ENCODE measurements at regions not wholly inside any gene's neighbourhood (a gene's known extent, or its start where the extent isn't known, plus 50 kb on each side); places are given as distances from the start of the nearest gene placed in this dataset.

DNA sequence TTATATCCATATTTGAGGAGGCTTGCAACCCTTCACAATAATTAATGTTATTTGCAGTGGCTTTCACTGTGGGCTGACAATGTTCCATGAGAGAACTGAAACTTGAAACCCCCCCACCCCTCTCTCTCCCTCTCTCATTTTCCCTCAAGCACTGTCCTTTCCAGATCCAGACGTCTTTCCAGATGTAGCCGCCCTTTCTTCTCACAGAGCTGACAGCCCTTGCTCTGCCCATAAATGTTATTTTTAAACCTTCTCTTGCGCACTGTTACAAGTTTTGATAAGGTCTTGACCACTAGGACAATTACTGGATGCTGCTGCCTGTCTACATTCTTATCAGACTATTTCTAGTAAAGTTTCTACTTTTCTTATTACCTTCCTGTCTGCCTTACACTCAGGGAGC is 91.4 kb upstream of the LINC00305 start:
- Histone ChIP-seq H3K4me2 (ENCODE audit: low read length) (no peak overlapping the region), H3K9ac (ENCODE audit: low read length) (no peak overlapping the region), H3K9me2 (ENCODE audit: insufficient read depth, low read length) (no peaks in the 10 kb centered on the region), H3K79me2 (replicated peaks; ENCODE audit: insufficient read depth, low read length) (no peaks in the 10 kb centered on the region), H3K27me3 (ENCODE audit: insufficient read depth, low read depth, low read length) (no peaks in the 10 kb centered on the region), H4K20me1 (ENCODE audit: insufficient read depth) (no peaks in the 10 kb centered on the region), H3K9me3 (ENCODE audit: low read length) (no peaks in the 10 kb centered on the region), H3K4me3 (ENCODE audit: low read length) (no peak overlapping the region), H3K36me3 (ENCODE audit: insufficient read depth, low read length) (no peaks in the 10 kb centered on the region), H3K27ac (ENCODE audit: low read length) (no peak overlapping the region), H3F3A (ENCODE audit: insufficient read depth, low read length, poor library complexity, severe bottlenecking) (no peaks in the 10 kb centered on the region), H2AFZ (ENCODE audit: low read depth, low read length) (no peak overlapping the region)
- TF ChIP-seq EZH2 (IDR thresholded peaks at IDR 0.05; ENCODE audit: borderline replicate concordance, insufficient read depth, low read length, poor library complexity, severe bottlenecking) (no peak), MXI1 (conservative IDR thresholded peaks at IDR 0.05; ENCODE audit: poor library complexity, severe bottlenecking) (no peak), EP300 (conservative IDR thresholded peaks at IDR 0.05; ENCODE audit: poor library complexity, severe bottlenecking) (no peak), RAD21 (conservative IDR thresholded peaks at IDR 0.05) (no peak), POLR2AphosphoS5 (IDR thresholded peaks at IDR 0.05) (no peak), SMC3 (conservative IDR thresholded peaks at IDR 0.05; ENCODE audit: poor library complexity) (no peak), TAF1 (IDR thresholded peaks at IDR 0.05; ENCODE audit: low read depth) (no peak)
- TF ChIP-seq, protein P1, sequence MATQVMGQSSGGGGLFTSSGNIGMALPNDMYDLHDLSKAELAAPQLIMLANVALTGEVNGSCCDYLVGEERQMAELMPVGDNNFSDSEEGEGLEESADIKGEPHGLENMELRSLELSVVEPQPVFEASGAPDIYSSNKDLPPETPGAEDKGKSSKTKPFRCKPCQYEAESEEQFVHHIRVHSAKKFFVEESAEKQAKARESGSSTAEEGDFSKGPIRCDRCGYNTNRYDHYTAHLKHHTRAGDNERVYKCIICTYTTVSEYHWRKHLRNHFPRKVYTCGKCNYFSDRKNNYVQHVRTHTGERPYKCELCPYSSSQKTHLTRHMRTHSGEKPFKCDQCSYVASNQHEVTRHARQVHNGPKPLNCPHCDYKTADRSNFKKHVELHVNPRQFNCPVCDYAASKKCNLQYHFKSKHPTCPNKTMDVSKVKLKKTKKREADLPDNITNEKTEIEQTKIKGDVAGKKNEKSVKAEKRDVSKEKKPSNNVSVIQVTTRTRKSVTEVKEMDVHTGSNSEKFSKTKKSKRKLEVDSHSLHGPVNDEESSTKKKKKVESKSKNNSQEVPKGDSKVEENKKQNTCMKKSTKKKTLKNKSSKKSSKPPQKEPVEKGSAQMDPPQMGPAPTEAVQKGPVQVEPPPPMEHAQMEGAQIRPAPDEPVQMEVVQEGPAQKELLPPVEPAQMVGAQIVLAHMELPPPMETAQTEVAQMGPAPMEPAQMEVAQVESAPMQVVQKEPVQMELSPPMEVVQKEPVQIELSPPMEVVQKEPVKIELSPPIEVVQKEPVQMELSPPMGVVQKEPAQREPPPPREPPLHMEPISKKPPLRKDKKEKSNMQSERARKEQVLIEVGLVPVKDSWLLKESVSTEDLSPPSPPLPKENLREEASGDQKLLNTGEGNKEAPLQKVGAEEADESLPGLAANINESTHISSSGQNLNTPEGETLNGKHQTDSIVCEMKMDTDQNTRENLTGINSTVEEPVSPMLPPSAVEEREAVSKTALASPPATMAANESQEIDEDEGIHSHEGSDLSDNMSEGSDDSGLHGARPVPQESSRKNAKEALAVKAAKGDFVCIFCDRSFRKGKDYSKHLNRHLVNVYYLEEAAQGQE (IDR thresholded peaks at IDR 0.05; ENCODE audit: borderline replicate concordance) = no peak
- TF ChIP-seq, protein P2, sequence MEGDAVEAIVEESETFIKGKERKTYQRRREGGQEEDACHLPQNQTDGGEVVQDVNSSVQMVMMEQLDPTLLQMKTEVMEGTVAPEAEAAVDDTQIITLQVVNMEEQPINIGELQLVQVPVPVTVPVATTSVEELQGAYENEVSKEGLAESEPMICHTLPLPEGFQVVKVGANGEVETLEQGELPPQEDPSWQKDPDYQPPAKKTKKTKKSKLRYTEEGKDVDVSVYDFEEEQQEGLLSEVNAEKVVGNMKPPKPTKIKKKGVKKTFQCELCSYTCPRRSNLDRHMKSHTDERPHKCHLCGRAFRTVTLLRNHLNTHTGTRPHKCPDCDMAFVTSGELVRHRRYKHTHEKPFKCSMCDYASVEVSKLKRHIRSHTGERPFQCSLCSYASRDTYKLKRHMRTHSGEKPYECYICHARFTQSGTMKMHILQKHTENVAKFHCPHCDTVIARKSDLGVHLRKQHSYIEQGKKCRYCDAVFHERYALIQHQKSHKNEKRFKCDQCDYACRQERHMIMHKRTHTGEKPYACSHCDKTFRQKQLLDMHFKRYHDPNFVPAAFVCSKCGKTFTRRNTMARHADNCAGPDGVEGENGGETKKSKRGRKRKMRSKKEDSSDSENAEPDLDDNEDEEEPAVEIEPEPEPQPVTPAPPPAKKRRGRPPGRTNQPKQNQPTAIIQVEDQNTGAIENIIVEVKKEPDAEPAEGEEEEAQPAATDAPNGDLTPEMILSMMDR (IDR thresholded peaks at IDR 0.05; ENCODE audit: poor library complexity, severe bottlenecking) = no peak

DNA sequence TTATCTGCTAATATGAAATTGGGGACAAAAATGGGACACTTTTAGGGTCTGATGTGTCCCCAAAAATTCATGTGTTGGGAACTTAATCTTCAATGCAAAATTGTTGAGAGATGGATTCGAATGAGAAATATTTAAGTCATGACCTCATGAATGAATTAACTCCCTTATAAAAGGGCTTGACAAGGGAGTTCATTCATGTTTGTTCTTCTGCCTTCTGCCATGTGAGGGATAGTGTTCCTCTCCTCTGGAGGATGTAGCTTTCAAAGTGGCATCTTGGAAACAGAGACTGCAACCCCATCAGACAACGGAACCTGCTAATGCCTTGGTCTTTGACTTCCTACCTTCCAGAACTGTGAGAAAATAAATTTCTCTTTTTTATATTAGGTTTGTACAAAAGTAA is 89.2 kb upstream of the LINC00305 start:
- TF ChIP-seq, protein P2 (IDR thresholded peaks at IDR 0.05; ENCODE audit: poor library complexity, severe bottlenecking) = no peak
- TF ChIP-seq POLR2AphosphoS5 (IDR thresholded peaks at IDR 0.05) = no peak
- no peak for TF ChIP-seq SMC3 (conservative IDR thresholded peaks at IDR 0.05; ENCODE audit: poor library complexity)
- TF ChIP-seq EZH2 (IDR thresholded peaks at IDR 0.05; ENCODE audit: borderline replicate concordance, insufficient read depth, low read length, poor library complexity, severe bottlenecking) = no peak
- Histone ChIP-seq H3K27me3 (ENCODE audit: insufficient read depth, low read depth, low read length) (no peaks in the 10 kb centered on the region), H3K27ac (ENCODE audit: low read length) (no peak overlapping the region), H3K4me3 (ENCODE audit: low read length) (no peak overlapping the region), H4K20me1 (ENCODE audit: insufficient read depth) (no peaks in the 10 kb centered on the region), H3K9me2 (ENCODE audit: insufficient read depth, low read length) (no peaks in the 10 kb centered on the region), H3F3A (ENCODE audit: insufficient read depth, low read length, poor library complexity, severe bottlenecking) (no peaks in the 10 kb centered on the region), H3K9me3 (ENCODE audit: low read length) (no peaks in the 10 kb centered on the region), H3K4me2 (ENCODE audit: low read length) (no peak overlapping the region), H3K36me3 (ENCODE audit: insufficient read depth, low read length) (no peaks in the 10 kb centered on the region), H2AFZ (ENCODE audit: low read depth, low read length) (no peak overlapping the region), H3K79me2 (replicated peaks; ENCODE audit: insufficient read depth, low read length) (no peaks in the 10 kb centered on the region), H3K9ac (ENCODE audit: low read length) (no peak overlapping the region)

Data from neural cell (in vitro differentiated cells).